HG03060 (cell line): ENCODE measurements at regions not wholly inside any gene's neighbourhood (a gene's known extent, or its start where the extent isn't known, plus 50 kb on each side); places are given as distances from the start of the nearest gene placed in this dataset.
"Not testable (repeated sequence)": the region's sequence is repeated elsewhere in the genome, so short reads cannot be mapped to it uniquely, and the experiment has no call there.

Experiments used
- ATAC-seq: cut with Tn5 transposase; IDR thresholded peaks from one replicate; pipeline ENCODE4 v1.9.1; 2021; ENCODE audit warnings: low read depth, moderate number of reproducible peaks; ENCODE audit not compliant: unreplicated experiment

GRCh38 chr7:91749418-91749817 is 131.1 kb downstream of the MTERF1 start:
- ATAC-seq, result no peak

GRCh38 chr7:91750091-91750490 is 130.4 kb downstream of the MTERF1 start:
- ATAC-seq, result no peak

- ATAC-seq, result no peak
These were observed 128.4 kb downstream of the MTERF1 start for GRCh38 chr7:91752102-91752501.

- ATAC-seq, result not testable (repeated sequence)
These were observed 126.2 kb downstream of the MTERF1 start for GRCh38 chr7:91754280-91754679.

- not testable (repeated sequence) for ATAC-seq
These were observed 125.4 kb downstream of the MTERF1 start for GRCh38 chr7:91755121-91755520.

- no peak for ATAC-seq
These were observed 121.2 kb downstream of the MTERF1 start for GRCh38 chr7:91759205-91759863.

GRCh38 chr7:91767820-91768219 is 112.7 kb downstream of the MTERF1 start:
- ATAC-seq, result no peak

- no peak for ATAC-seq
These were observed 109.1 kb downstream of the MTERF1 start for GRCh38 chr7:91771394-91771793.

GRCh38 chr7:91771921-91772815 is 108.3 kb downstream of the MTERF1 start:
- ATAC-seq, result no peak

GRCh38 chr7:91776171-91776570 is 104.3 kb downstream of the MTERF1 start:
- ATAC-seq, result no peak

GRCh38 chr7:91777522-91777921 is 103.0 kb downstream of the MTERF1 start:
- no peak for ATAC-seq

- ATAC-seq, result no peak
These were observed 102.1 kb downstream of the MTERF1 start for GRCh38 chr7:91778416-91778815.

- ATAC-seq, result no peak
These were observed 100.0 kb downstream of the MTERF1 start for GRCh38 chr7:91780521-91780920.

- no peak for ATAC-seq
These were observed 96.0 kb downstream of the MTERF1 start for GRCh38 chr7:91784469-91784868.

- ATAC-seq, result no peak
These were observed 92.6 kb downstream of the MTERF1 start for GRCh38 chr7:91787931-91788330.

- no peak for ATAC-seq
These were observed 91.4 kb downstream of the MTERF1 start for GRCh38 chr7:91789086-91789485.

GRCh38 chr7:91789558-91789957 is 90.9 kb downstream of the MTERF1 start:
- no peak for ATAC-seq

GRCh38 chr7:91790646-91791045 is 89.9 kb downstream of the MTERF1 start:
- not testable (repeated sequence) for ATAC-seq

GRCh38 chr7:91796122-91796521 is 84.4 kb downstream of the MTERF1 start:
- ATAC-seq, result no peak

- ATAC-seq, result no peak
These were observed 82.1 kb downstream of the MTERF1 start for GRCh38 chr7:91798425-91798824.

GRCh38 chr7:91800389-91800788 is 80.1 kb downstream of the MTERF1 start:
- ATAC-seq, result no peak
